ENCODE measurements at regions not wholly inside any gene's neighbourhood (a gene's known extent, or its start where the extent isn't known, plus 50 kb on each side); places are given as distances from the start of the nearest gene placed in this dataset.

GRCh38 chr13:85431720-85432119 is 367.5 kb downstream of the SLITRK6 start:
- WGBS, 2 donors = 96 to 97% methylated on average over 9 of the region's 9 CpGs
- H3K36me3 ChIP-seq = no peaks in the 10 kb centered on the region
- intact Hi-C loops (cut with DNase I) = no loop called here
- no peak overlapping the region for H3K27ac ChIP-seq
- TF ChIP-seq POLR2A (IDR thresholded peaks at IDR 0.05) = no peak
- TF ChIP-seq, protein P1, sequence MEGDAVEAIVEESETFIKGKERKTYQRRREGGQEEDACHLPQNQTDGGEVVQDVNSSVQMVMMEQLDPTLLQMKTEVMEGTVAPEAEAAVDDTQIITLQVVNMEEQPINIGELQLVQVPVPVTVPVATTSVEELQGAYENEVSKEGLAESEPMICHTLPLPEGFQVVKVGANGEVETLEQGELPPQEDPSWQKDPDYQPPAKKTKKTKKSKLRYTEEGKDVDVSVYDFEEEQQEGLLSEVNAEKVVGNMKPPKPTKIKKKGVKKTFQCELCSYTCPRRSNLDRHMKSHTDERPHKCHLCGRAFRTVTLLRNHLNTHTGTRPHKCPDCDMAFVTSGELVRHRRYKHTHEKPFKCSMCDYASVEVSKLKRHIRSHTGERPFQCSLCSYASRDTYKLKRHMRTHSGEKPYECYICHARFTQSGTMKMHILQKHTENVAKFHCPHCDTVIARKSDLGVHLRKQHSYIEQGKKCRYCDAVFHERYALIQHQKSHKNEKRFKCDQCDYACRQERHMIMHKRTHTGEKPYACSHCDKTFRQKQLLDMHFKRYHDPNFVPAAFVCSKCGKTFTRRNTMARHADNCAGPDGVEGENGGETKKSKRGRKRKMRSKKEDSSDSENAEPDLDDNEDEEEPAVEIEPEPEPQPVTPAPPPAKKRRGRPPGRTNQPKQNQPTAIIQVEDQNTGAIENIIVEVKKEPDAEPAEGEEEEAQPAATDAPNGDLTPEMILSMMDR (IDR thresholded peaks at IDR 0.05) = no peak
- no peak overlapping the region for H3K4me3 ChIP-seq (replicated peaks in 1 of 3)
- H3K27me3 ChIP-seq = no peaks in the 10 kb centered on the region
- H3K4me1 ChIP-seq = no peaks in the 10 kb centered on the region
- DNase-seq = no peak
- no peaks in the 10 kb centered on the region for H3K9me3 ChIP-seq

DNA sequence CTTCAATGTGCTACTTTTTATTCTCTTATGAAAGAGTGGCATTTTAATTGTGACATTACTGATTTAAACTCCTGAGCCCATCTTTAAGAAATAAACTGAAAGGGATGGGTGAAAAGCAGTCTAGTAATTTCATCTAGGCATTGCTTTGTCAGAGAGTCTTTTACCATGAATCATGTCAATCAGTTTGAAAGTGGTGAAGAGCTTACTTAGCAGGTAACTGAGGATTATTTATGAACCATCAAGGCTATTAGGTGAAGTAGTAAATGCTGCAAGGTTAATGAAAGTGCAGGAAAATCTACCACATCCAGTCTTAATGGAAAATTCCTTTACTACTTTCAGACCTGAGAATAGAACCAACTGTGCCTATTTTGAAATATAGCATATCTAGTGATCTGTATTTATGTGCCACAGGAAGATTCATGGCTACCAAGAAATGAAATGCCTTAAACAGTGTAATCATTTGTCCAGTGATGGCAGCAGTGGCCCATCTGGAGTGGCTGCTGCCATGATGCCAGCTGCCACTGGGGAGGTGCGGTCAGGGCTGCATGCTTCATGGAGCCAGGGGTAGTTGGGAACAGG is 368.9 kb downstream of the SLITRK6 start:
- Histone ChIP-seq H3K27me3 (no peaks in the 10 kb centered on the region), H3K4me1 (no peaks in the 10 kb centered on the region), H3K9me3 (no peaks in the 10 kb centered on the region), H3K27ac (no peak overlapping the region), H3K36me3 (no peaks in the 10 kb centered on the region), H3K4me3 (replicated peaks in 1 of 3) (no peak overlapping the region)
- WGBS, 2 donors = 93 to 100% methylated on average over 1 of the region's 1 CpG
- intact Hi-C loops (cut with DNase I) = no loop called here
- DNase-seq = no peak
- TF ChIP-seq, protein P1 (IDR thresholded peaks at IDR 0.05) = no peak

- Histone ChIP-seq H3K9me3 (no peaks in the 10 kb centered on the region), H3K4me1 (no peaks in the 10 kb centered on the region), H3K27ac (no peak overlapping the region), H3K36me3 (no peaks in the 10 kb centered on the region), H3K4me3 (replicated peaks in 1 of 3) (no peak overlapping the region), H3K27me3 (no peaks in the 10 kb centered on the region)
- TF ChIP-seq, protein P1 (IDR thresholded peaks at IDR 0.05) = no peak
- TF ChIP-seq POLR2A (IDR thresholded peaks at IDR 0.05) = no peak
- intact Hi-C loops (cut with DNase I) = no loop called here
- no peak for DNase-seq
Observed at GRCh38 chr13:85427416-85427815, 371.8 kb downstream of the SLITRK6 start.

GRCh38 chr13:85420136-85420535 is 379.1 kb downstream of the SLITRK6 start:
- TF ChIP-seq, protein P1 (IDR thresholded peaks at IDR 0.05) = no peak
- no peak for TF ChIP-seq POLR2A (IDR thresholded peaks at IDR 0.05)
- H3K36me3 ChIP-seq = no peaks in the 10 kb centered on the region
- no peaks in the 10 kb centered on the region for H3K27me3 ChIP-seq
- intact Hi-C loops (cut with DNase I) = no loop called here
- H3K4me1 ChIP-seq = no peaks in the 10 kb centered on the region
- DNase-seq = no peak
- 81 to 82% methylated on average over 2 of the region's 2 CpGs for WGBS, 2 donors
- no peak overlapping the region for H3K4me3 ChIP-seq (replicated peaks in 1 of 3)
- no peaks in the 10 kb centered on the region for H3K9me3 ChIP-seq
- no peak overlapping the region for H3K27ac ChIP-seq

GRCh38 chr13:85419611-85420010 is 379.6 kb downstream of the SLITRK6 start:
- TF ChIP-seq, protein P1 (IDR thresholded peaks at IDR 0.05) = no peak
- TF ChIP-seq POLR2A (IDR thresholded peaks at IDR 0.05) = no peak
- no peak overlapping the region for H3K4me3 ChIP-seq (replicated peaks in 1 of 3)
- H3K36me3 ChIP-seq = no peaks in the 10 kb centered on the region
- intact Hi-C loops (cut with DNase I) = no loop called here
- no peaks in the 10 kb centered on the region for H3K4me1 ChIP-seq
- DNase-seq = no peak
- H3K9me3 ChIP-seq = no peaks in the 10 kb centered on the region
- no peak overlapping the region for H3K27ac ChIP-seq
- 92 to 94% methylated on average over 1 of the region's 1 CpG for WGBS, 2 donors
- no peaks in the 10 kb centered on the region for H3K27me3 ChIP-seq
